ENCODE measurements at regions not wholly inside any gene's neighbourhood (a gene's known extent, or its start where the extent isn't known, plus 50 kb on each side); places are given as distances from the start of the nearest gene placed in this dataset.

DNA sequence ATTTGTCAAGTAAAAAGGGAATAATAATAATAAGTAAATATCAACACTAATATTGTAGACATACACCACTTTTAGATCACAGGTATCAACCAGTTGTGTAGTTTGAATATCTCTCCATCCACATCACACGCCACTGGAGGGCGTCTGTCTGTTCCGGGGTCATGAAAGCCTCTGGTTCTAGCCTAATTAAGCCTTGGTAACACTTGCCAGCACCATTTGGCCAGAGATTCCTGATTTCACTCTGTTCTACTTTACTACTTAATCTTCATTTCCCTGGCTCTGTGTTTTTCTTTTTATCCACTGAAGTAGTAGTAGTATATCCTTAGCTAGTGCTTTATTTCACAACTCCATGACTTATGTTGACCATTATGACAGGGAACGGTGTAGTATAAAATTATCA, 285.6 kb upstream of the POM121L12 start:
- TF ChIP-seq, protein P1, sequence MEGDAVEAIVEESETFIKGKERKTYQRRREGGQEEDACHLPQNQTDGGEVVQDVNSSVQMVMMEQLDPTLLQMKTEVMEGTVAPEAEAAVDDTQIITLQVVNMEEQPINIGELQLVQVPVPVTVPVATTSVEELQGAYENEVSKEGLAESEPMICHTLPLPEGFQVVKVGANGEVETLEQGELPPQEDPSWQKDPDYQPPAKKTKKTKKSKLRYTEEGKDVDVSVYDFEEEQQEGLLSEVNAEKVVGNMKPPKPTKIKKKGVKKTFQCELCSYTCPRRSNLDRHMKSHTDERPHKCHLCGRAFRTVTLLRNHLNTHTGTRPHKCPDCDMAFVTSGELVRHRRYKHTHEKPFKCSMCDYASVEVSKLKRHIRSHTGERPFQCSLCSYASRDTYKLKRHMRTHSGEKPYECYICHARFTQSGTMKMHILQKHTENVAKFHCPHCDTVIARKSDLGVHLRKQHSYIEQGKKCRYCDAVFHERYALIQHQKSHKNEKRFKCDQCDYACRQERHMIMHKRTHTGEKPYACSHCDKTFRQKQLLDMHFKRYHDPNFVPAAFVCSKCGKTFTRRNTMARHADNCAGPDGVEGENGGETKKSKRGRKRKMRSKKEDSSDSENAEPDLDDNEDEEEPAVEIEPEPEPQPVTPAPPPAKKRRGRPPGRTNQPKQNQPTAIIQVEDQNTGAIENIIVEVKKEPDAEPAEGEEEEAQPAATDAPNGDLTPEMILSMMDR (conservative IDR thresholded peaks at IDR 0.05 in 1 of 2, IDR thresholded peaks at IDR 0.05 in 1 of 2; ENCODE audit: extremely low read depth in 1 of 2, insufficient read depth in 1 of 2, low read depth in 1 of 2, low read length in 2 of 2) = no peak
- TF ChIP-seq EZH2 (IDR thresholded peaks at IDR 0.05; ENCODE audit: borderline replicate concordance, low read length) = no peak

Measured in mammary epithelial cell (primary cell).